T1000 (cell line): ENCODE measurements at regions not wholly inside any gene's neighbourhood (a gene's known extent, or its start where the extent isn't known, plus 50 kb on each side); places are given as distances from the start of the nearest gene placed in this dataset.
"Not testable (repeated sequence)": the region's sequence is repeated elsewhere in the genome, so short reads cannot be mapped to it uniquely, and the experiment has no call there.

Source experiments
- DNase-seq: peaks from one replicate; lab custom pipeline; 2025; ENCODE audit warnings: mixed read lengths; lab: John Stamatoyannopoulos, UW

DNA sequence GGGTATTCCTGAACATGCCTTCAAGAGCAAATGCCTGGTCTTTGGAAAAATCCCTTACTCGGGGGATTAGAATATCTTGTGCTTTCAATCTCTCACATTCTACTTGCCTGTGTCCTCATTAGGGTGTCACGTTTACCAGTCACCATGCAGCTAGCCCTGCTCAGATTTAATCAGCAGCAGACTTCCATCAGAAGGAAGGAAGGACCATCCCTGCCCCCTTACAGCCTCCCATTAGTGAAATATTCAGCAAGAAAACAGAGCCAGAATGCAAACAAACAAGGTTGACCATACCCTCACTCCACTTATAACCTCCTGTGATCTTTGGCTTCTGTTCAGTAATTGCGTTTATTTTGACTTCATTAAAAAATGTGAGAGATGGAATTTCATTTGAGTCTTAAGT, 208.6 kb downstream of the CXCL12 start:
- no peak for DNase-seq

DNA sequence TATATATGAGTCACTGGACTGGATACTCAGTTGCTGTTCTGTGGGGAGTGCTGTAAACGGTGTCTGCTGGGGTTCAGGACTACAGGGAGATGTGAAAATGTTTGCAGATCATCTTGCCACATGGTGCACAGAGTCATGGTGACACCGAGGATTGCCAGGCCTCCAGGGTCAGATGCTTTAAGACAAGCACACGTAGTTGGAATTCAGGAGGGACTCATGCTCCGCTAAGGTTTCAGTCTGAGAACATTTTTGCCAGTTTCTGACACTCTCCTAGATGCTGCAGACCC, 211.3 kb downstream of the CXCL12 start:
- no peak for DNase-seq

GRCh38 chr10:44172883-44173607, 211.9 kb downstream of the CXCL12 start:
- no peak for DNase-seq

DNA sequence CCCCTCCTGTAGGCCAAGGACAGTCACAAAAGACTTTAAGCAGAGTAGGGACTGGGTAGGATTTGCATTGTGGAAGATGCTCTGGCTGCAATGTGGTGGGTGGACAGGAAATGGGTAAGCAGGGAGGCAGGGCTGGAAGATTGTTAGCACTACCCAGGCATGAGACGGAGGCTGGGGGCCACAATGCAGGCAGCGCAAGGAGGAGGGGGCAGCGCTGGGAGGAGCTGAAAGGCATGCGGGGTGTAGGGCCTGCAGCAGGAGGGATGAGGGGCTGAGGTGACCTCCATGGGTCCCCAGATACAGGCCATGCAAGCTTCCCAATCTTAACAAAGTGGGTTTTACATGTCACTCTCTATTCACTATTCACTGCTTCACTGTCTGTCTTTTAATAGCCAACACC, 213.1 kb downstream of the CXCL12 start:
- no peak for DNase-seq

DNA sequence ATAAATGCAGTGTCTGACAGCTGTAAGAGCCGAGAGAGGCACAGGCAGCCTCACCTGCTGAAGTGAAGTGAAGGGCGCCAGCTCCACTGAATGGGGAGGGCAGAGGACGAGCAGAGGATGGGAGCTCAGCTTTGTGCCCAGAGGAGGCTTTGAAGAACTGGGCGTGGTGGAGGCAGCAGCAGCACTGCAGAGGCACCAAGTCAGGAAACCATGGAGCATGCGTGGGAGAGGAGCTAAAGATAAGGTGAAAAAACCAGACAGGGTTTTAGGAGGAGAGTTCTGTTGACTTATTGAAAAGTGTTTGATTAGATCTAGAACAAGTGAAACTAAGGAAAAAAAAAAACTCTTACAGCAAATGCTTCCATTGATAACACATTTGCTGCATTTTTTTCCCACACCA, 216.4 kb downstream of the CXCL12 start:
- no peak for DNase-seq

GRCh38 chr10:44167752-44168151, 217.1 kb downstream of the CXCL12 start:
- DNase-seq, result no peak

GRCh38 chr10:44166441-44166840, 218.5 kb downstream of the CXCL12 start:
- DNase-seq, result no peak

DNA sequence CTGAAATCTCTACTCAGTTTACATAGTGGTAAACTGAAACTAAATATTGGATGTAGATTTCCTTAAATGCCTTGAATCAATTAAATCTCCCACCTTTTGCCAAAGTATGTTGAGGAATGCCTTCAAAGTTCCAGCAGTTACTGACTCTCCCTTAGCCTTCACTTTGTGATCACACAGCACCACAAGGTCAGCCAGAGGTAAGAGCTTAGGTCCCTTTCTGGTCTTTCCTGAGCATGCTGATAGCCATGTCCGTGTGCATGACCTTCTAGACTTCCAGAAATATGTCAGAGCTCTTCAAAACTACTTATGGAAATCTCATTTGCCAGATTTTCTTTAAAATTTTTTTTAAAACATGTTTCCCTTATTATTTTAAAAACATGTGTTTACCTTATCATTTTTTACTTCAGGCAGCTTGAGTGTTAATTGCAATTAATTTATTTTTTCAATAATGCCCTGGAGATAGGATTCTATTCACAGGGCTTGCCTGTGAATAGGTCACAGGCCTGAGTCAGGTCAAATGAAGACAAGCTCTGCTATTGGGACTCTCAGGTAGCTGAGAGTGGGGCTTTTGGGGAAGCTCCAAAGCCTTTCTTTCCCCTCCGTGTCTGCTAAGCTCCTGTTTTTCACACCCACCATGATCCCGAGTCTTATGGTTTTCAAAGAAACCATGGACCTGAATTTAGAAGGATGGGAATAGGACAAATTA, 220.5 kb downstream of the CXCL12 start:
- DNase-seq, result no peak

GRCh38 chr10:44161184-44161583, 223.7 kb downstream of the CXCL12 start:
- DNase-seq, result no peak

- DNase-seq, result no peak
These were observed 227.3 kb downstream of the CXCL12 start for GRCh38 chr10:44157574-44157973.

GRCh38 chr10:44154956-44155355, 229.9 kb downstream of the CXCL12 start:
- DNase-seq, result no peak

DNA sequence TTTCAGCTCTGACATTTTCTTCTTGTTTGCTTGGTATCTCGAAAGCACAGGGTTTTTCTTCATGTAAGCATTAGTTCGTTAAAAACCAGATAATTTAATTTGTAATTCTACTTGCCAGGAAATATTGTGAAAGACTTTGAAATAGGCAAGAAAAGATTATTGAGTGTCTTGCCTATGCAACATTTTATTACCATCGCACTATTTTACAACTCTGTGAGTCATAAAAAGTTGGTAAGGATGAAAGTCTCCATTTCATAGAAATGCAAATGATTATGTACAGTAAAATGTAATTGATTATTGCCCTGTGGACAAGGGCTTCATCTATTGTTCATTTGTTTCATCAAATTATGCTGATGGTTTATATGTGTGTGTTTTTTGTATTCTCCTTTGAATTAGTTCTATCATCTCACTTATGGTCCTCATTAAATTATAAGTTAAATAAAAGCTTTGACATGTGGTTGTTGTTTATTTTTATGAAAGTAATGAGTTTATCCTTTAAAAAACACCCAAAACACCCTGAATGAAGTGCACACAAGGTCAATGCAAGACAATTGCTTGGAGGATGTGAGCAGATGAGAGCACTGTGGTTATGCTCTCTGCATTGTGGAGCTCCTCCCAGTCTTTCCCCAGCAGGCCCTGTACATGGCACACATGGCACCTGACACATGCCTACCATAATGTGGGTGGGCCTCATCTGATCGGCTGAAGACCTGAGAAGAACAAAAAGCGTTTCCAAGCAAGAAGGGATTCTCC, 230.8 kb downstream of the CXCL12 start:
- DNase-seq, result no peak

DNA sequence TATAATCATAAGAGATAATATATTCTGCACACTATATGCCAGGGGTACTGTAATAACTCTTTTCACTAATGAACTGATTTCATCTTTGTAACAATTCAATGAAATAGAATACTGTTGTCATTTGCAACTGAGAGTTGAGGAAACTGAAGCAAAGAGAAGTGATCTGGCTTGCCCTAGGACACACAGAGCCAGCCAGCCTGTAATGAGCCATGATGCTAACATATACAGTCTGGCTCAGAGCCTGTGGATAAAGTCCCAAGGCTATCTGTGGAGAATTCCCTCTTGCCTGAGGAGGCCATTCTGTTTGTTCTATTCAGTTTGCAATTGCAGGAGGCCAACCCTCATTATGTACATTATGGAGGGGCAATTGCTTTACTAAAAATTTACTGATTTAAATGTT, 241.3 kb downstream of the CXCL12 start:
- DNase-seq, result no peak

- no peak for DNase-seq
These were observed 252.3 kb downstream of the CXCL12 start for GRCh38 chr10:44132361-44133289.

- DNase-seq, result no peak
These were observed 258.6 kb downstream of the CXCL12 start for GRCh38 chr10:44126291-44126717.

DNA sequence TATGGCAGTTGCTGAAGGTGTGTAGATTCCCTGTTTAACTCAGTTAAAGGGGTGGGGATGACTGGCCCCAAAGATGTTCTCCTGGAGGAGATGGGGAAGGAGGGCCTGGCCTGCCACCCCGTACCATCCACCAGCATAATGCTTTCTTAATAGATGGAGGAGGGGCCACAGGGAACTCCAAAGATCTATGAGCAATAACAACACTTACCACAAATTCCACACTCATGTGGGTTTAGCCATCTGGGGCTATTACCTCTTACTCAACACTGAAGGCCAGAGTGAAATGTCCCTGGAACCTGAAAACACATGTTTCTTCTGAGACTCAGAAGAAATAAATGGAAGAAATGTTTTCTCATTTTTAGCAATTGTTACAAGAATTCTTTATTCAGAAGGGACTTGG, 259.0 kb downstream of the CXCL12 start:
- no peak for DNase-seq

- DNase-seq, result no peak
These were observed 266.4 kb downstream of the CXCL12 start for GRCh38 chr10:44118500-44118899.

GRCh38 chr10:44116474-44116873, 268.4 kb downstream of the CXCL12 start:
- no peak for DNase-seq

- DNase-seq, result no peak
These were observed 269.4 kb downstream of the CXCL12 start for GRCh38 chr10:44115516-44115915.

DNA sequence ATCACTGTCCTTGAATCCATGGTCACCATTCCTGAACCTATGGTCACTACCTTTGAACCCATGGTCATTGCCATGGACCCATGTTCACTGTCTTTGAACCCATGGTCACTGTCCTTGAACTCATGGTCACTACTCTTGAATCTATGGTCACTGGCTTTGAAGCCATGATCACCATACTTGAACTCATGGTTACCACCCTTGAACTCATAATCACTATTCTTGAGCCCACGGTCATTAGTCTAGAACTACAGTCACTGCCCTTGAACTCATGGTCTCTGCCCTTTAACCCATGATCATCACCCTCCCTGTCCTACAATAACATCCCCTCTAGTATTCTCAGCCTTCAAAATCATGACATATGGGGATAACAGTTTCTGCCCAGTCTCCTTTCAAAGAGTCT, 270.5 kb downstream of the CXCL12 start:
- no peak for DNase-seq

- not testable (repeated sequence) for DNase-seq
These were observed 272.6 kb downstream of the CXCL12 start for GRCh38 chr10:44112280-44112679.

GRCh38 chr10:44105696-44106095, 279.2 kb downstream of the CXCL12 start:
- no peak for DNase-seq
